ENCODE measurements at regions not wholly inside any gene's neighbourhood (a gene's known extent, or its start where the extent isn't known, plus 50 kb on each side); places are given as distances from the start of the nearest gene placed in this dataset.

- TF ChIP-seq POLR2AphosphoS5 (IDR thresholded peaks at IDR 0.05) (no peak), CTCF (IDR thresholded peaks at IDR 0.05) (no peak)
These were observed 162.6 kb upstream of the ADAMTS16 start for GRCh38 chr5:4977416-4978110.

Measured in prostate gland (tissue), 2 donors.